KOPT-K1 (cell line): ENCODE measurements at regions not wholly inside any gene's neighbourhood (a gene's known extent, or its start where the extent isn't known, plus 50 kb on each side); places are given as distances from the start of the nearest gene placed in this dataset.
"Not testable (repeated sequence)": the region's sequence is repeated elsewhere in the genome, so short reads cannot be mapped to it uniquely, and the experiment has no call there.

ENCODE experiments used
- H3K27ac ChIP-seq: fragments of 200-600 bp; sonication (generic); 2 replicates; pipeline ENCODE4 v1.5.1; 2016; ENCODE audit warnings: antibody characterized with exemption, mild to moderate bottlenecking, low read depth, low read length; ENCODE audit not compliant: poor library complexity, severe bottlenecking
- H3K36me3 ChIP-seq: fragments of 200-600 bp; sonication (generic); 2 replicates; pipeline ENCODE4 v1.5.1; 2017; ENCODE audit warnings: antibody characterized with exemption, mild to moderate bottlenecking, low read length, moderate library complexity; ENCODE audit not compliant: insufficient read depth
- H3K9me3 ChIP-seq: fragments of 200-600 bp; sonication (generic); 2 replicates; pipeline ENCODE4 v1.5.1; 2017; ENCODE audit warnings: antibody characterized with exemption, low read length, mild to moderate bottlenecking; ENCODE audit not compliant: insufficient read depth, poor library complexity, severe bottlenecking

DNA sequence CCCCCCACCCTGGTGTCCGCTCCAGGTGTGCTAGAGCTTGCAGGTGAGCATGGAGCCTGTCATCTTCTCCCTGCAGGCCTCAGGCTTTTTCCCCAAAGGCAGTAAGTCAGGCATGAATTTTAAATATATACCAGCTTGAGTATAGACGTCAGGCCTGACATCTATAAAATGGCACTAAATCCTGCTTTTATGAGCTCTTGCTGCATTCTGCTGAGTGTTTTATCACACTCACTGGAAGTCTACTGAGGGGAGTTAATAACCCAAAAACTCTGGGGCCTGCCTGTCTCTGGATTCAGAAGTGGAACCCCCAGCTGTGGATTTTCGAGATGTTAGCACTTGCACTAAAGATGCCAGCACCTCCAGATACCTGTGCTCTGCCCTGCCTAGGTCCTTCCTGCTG, 133.4 kb upstream of the TOP1 start:
- Histone ChIP-seq H3K9me3 (no peaks in the 10 kb centered on the region), H3K27ac (peak overlapping the region; percentile 54), H3K36me3 (no peaks in the 10 kb centered on the region)

DNA sequence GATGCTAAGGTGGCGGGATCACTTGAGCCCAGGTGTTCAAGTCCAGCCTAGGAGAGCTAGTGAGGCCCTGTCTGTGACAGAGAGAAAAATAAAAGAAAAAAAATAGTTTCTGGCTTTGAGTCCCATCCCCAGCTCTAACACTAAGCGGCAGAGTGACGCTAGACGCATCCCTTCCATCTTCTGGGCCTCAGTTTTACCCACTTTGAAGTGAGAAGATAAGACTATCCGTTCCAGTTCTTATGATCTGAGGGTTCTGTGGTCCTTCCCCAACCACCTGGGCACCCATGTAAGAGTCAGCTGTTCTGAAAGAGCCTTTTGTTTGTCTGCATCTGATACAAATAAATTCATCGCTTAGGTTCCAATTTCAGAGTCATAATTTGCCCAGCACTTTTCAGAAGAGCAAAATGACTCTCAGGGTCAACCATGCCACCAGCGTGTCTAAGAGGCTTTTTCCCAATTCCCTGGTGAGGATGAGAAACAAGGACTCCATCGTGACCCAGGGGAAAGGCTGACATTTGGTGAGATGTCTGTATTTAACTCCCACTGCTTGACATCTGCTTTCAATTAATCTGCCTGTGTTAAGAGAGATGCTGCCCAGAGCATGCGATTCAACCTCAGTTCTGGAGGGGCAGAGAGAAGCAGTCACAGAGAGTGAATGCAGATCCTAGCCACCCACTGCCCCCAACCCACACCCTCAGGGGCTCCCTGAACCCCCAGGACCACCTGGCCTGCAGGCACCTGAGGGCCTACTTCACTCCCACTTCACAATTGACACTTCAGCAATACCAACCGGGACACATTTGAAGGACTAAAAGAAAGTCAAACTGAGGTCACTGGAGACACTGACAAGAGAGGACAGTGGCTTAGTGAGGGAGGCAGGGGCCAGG, 131.6 kb upstream of the TOP1 start:
- H3K27ac ChIP-seq = peak overlapping the region; percentile 54
- no peaks in the 10 kb centered on the region for H3K36me3 ChIP-seq
- no peaks in the 10 kb centered on the region for H3K9me3 ChIP-seq

DNA sequence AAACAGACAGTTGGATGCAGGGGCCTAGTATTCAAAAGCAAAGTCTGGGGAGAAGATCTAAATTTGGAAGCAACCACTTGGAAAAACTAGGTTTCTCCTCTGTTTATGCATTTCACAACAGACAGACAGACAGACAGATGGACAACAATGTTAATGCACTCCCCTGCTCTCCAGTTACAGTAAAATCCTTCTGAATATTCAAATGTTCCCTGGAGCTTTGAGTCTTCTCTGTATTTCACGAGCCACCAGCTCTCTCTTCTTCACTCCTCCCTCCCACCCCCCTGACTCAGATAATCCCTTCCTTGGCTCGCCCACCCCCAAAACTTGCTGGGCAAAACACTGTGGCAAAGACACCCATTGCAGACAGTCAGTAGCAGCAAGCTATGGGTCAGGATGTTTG, 129.3 kb upstream of the TOP1 start:
- Histone ChIP-seq H3K27ac (no peak overlapping the region), H3K9me3 (no peaks in the 10 kb centered on the region), H3K36me3 (no peaks in the 10 kb centered on the region)

GRCh38 chr20:40900666-40901215, 127.9 kb upstream of the TOP1 start:
- Histone ChIP-seq H3K27ac (no peak overlapping the region), H3K36me3 (no peaks in the 10 kb centered on the region), H3K9me3 (peaks cover 2% of the 10 kb centered on the region)

DNA sequence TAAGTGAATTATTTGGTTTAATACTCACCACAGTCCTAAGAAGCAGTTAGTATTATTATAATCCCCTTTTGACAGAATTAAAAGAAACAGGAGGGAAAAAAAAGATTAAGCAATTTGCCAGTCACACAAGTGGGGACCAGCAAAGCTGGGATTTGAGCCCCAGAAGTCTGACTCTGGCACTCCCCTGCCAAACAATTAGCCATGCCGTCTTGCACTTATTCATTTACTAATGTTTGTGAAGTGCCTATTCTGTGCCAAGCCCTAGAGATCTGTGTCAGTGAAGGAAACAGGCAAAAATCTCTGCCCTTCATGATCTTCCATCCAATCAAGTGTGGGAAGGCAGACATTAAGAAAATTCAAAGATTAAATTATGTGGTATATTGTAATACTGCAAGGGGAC, 126.0 kb upstream of the TOP1 start:
- Histone ChIP-seq H3K27ac (no peak overlapping the region), H3K36me3 (no peaks in the 10 kb centered on the region), H3K9me3 (peaks cover 14% of the 10 kb centered on the region)

DNA sequence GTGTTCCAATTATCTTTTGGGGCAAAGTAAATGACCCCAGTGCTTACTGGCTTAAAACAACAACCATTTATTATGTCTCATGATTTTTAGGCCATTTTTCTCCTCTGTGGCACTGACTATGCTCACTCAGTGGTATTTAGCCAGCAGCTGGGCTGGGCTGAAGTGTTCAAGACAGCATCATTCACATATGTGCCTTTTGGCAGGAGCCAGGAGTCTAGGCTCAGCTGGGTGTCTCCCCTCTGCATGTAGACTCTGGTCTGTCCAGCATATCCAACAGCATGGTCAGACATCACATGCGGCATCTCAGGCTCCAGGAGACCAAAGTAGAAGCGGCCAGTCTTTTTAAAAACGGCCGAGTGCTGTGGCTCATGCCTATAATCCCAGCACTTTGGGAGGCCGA, 120.3 kb upstream of the TOP1 start:
- Histone ChIP-seq H3K27ac (no peak overlapping the region), H3K36me3 (no peaks in the 10 kb centered on the region)

GRCh38 chr20:40909489-40909888, 119.1 kb upstream of the TOP1 start:
- Histone ChIP-seq H3K27ac (peak overlapping the region; percentile 42), H3K9me3 (peaks cover 31% of the 10 kb centered on the region)
- H3K36me3 ChIP-seq = not testable (repeated sequence)

More for the DNA sequence above, 120.3 kb upstream of the TOP1 start:
- H3K9me3 ChIP-seq = peaks cover 31% of the 10 kb centered on the region

- not testable (repeated sequence) for H3K36me3 ChIP-seq, H3K27ac ChIP-seq
- H3K9me3 ChIP-seq = peaks cover 31% of the 10 kb centered on the region
Observed at GRCh38 chr20:40910436-40910835, 118.2 kb upstream of the TOP1 start.

DNA sequence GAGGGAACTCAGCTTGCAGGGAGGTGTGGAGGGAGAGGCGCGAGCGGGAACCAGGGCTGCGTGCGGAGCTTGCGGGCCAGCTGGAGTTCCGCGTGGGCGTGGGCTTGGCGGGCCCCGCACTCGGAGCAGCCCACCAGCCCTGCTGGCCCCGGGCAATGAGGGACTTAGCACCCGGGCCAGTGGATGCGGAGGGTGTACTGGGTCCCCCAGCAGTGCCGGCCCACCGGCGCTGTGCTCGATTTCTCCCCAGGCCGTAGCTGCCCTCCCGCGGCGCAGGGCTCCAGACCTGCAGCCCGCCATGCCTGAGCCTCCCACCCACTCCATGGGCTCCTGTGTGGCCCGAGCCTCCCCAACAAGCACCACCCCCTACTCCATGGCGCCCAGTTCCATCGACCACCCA, 117.5 kb upstream of the TOP1 start:
- H3K9me3 ChIP-seq = peaks cover 25% of the 10 kb centered on the region
- not testable (repeated sequence) for H3K27ac ChIP-seq, H3K36me3 ChIP-seq

DNA sequence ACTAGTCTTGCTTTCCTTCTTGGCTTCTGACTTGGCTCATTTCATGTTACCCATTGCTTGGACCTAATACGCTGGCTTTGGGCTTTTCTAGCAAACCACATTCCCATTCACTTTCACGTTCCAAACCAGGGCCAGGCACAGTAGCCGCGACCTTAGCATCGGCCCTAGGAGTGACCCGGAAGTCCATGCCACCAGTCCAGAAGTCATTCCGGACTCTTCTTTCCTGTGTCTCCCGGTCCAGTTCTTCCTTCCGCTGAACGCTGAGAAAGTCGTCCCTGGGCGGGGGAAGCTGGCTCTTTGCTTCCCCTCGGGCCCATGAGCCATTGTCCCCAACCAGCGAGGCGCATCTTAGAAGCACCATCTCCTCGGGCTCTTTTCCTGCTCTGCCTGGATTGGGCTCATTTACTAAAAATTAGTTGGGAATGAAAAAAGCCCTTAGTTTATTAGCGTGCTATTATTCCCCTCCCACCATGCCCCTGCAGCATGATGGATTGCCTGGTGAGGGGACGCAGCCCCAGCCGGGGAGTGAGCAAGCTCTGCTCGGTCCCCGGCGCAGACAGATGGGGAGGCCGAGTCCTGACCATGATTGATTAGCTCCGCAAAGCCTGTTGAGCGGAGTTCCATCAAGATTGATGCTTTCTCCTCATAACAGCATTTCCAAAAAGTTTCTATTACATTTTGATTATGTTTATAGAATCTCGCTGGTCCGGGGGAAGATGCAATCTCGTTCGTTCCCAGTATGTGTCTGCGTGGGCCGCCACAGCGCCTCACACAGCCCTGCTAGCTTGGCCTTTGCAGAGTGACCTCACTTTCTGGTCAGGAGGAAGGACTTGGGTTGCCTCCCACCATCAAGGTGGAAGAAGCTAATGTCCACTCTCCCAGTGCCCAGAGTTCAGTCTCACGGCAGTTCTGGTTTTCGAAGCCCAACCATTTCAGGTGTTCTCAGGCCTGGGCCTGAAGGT, 115.1 kb upstream of the TOP1 start:
- H3K27ac ChIP-seq = no peak overlapping the region
- H3K9me3 ChIP-seq = peaks cover 17% of the 10 kb centered on the region
- H3K36me3 ChIP-seq = no peaks in the 10 kb centered on the region

DNA sequence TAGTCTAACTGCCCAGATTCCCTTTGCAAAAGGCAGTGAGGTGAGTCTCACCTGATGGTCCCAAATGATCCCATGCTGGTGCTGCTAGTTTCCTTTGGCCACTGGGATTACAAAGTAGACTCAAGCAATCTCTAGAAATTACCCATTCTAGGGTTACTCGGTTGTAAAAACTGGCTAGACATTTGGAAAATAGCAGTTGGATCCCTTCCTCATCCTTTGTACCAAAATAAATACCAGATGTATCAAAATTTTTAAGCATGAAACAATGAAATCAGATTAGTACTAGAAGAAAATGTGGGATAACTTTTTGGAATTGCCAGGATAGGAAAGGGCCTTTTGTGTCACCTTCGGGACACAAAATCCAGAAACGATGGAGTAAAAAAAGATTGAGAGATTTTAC, 112.9 kb upstream of the TOP1 start:
- H3K27ac ChIP-seq = no peak overlapping the region
- H3K9me3 ChIP-seq = peaks cover 10% of the 10 kb centered on the region
- no peaks in the 10 kb centered on the region for H3K36me3 ChIP-seq

GRCh38 chr20:40916276-40916675, 112.3 kb upstream of the TOP1 start:
- peaks cover 5% of the 10 kb centered on the region for H3K9me3 ChIP-seq
- no peak overlapping the region for H3K27ac ChIP-seq
- H3K36me3 ChIP-seq = no peaks in the 10 kb centered on the region

DNA sequence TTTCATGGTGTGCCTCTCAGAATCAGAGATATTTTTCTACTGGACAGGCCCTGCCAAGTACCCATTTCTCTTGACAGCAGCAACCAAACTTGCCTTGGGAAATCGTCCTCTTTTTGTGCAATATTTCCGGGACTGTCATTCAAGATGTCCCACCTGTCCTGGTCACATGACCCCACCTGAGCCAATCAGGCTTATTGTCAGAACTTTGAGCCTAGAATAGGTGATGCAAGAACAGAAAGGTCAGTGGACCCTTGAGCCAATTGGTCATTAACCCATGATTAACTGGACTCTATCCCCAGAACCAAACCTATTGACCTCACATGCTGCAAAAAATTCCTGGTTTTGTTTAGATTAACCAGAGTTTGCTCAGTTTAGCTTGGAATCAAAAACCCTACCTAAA, 108.3 kb upstream of the TOP1 start:
- H3K27ac ChIP-seq = no peak overlapping the region
- no peaks in the 10 kb centered on the region for H3K9me3 ChIP-seq
- no peaks in the 10 kb centered on the region for H3K36me3 ChIP-seq

GRCh38 chr20:40922865-40923264, 105.8 kb upstream of the TOP1 start:
- H3K27ac ChIP-seq = no peak overlapping the region
- H3K36me3 ChIP-seq = no peaks in the 10 kb centered on the region
- no peaks in the 10 kb centered on the region for H3K9me3 ChIP-seq

- H3K27ac ChIP-seq = no peak overlapping the region
- no peaks in the 10 kb centered on the region for H3K36me3 ChIP-seq
Observed at GRCh38 chr20:40925829-40926510, 102.7 kb upstream of the TOP1 start.

More at GRCh38 chr20:40925829-40926510, 102.7 kb upstream of the TOP1 start:
- H3K9me3 ChIP-seq = no peaks in the 10 kb centered on the region
